GM23248 (cell line): ENCODE measurements at regions not wholly inside any gene's neighbourhood (a gene's known extent, or its start where the extent isn't known, plus 50 kb on each side); places are given as distances from the start of the nearest gene placed in this dataset.

Experiments used
- DNase-seq: peaks from one replicate; pipeline ENCODE4 v3.0.0-alpha.2; 2015
- H2AFZ ChIP-seq: fragments of 200-600 bp; sonication (generic); 2 replicates; pipeline ENCODE4 v1.6.1; 2016; ENCODE audit warnings: antibody characterized with exemption
- H3F3A ChIP-seq: fragments of 200-600 bp; sonication (generic); 2 replicates; pipeline ENCODE4 v1.6.1; 2016; ENCODE audit warnings: mild to moderate bottlenecking, antibody characterized with exemption, mixed run types; ENCODE audit not compliant: insufficient read depth
- H3K27ac ChIP-seq: fragments of 200-600 bp; sonication (generic); 2 replicates; pipeline ENCODE4 v1.5.1; 2016; ENCODE audit warnings: mild to moderate bottlenecking
- H3K27me3 ChIP-seq: fragments of 200-600 bp; sonication (generic); replicated peaks from 2 replicates; pipeline ENCODE4 v1.6.1; 2016; ENCODE audit warnings: mild to moderate bottlenecking; ENCODE audit not compliant: insufficient read depth
- H3K36me3 ChIP-seq: fragments of 200-600 bp; sonication (generic); 2 replicates; pipeline ENCODE4 v1.6.1; 2016; ENCODE audit warnings: low read depth, mild to moderate bottlenecking
- H3K4me1 ChIP-seq: fragments of 200-600 bp; sonication (generic); 2 replicates; pipeline ENCODE4 v1.6.1; 2016; ENCODE audit warnings: mild to moderate bottlenecking; ENCODE audit not compliant: insufficient read depth
- H3K4me2 ChIP-seq: fragments of 200-600 bp; sonication (generic); one replicate; pipeline ENCODE4 v1.6.1; 2016; ENCODE audit warnings: mild to moderate bottlenecking; ENCODE audit not compliant: unreplicated experiment
- H3K4me3 ChIP-seq: fragments of 200-600 bp; sonication (generic); 2 replicates; pipeline ENCODE4 v1.5.1; 2016; ENCODE audit warnings: mild to moderate bottlenecking
- H3K79me2 ChIP-seq: fragments of 200-600 bp; sonication (generic); 2 replicates; pipeline ENCODE4 v1.6.1; 2016; ENCODE audit warnings: mild to moderate bottlenecking; ENCODE audit not compliant: insufficient read depth
- H3K9ac ChIP-seq: fragments of 200-600 bp; sonication (generic); 2 replicates; pipeline ENCODE4 v1.6.1; 2016; ENCODE audit warnings: mild to moderate bottlenecking
- H3K9me2 ChIP-seq: fragments of 200-600 bp; sonication (generic); 2 replicates; pipeline ENCODE4 v1.6.1; 2016; ENCODE audit warnings: mixed run types, mild to moderate bottlenecking, moderate library complexity; ENCODE audit not compliant: insufficient read depth
- H3K9me3 ChIP-seq: fragments of 200-600 bp; sonication (generic); one replicate; pipeline ENCODE4 v1.6.1; 2017; ENCODE audit warnings: low read depth
- H4K20me1 ChIP-seq: fragments of 200-600 bp; sonication (generic); 2 replicates; pipeline ENCODE4 v1.6.0; 2016; ENCODE audit not compliant: insufficient read depth
- EZH2 ChIP-seq: fragments of 200-600 bp; sonication (generic); IDR thresholded peaks from 2 replicates; pipeline ENCODE4 v1.6.1; 2018; ENCODE audit warnings: antibody characterized with exemption, mild to moderate bottlenecking; ENCODE audit not compliant: insufficient read depth, poor library complexity, severe bottlenecking
- EZH2phosphoT487 ChIP-seq: fragments of 200-600 bp; sonication (generic); IDR thresholded peaks from 2 replicates; pipeline ENCODE4 v1.6.1; 2018; ENCODE audit warnings: antibody characterized with exemption, moderate library complexity, mild to moderate bottlenecking, low read depth; ENCODE audit not compliant: insufficient read depth
- WGBS, 2 experiments: methylation state at CpG; one replicate each; pipeline ENCODE4 v1.1.6; 2015 to 2017; ENCODE audit warnings: low lambda C conversion rate in 2 of 2, low coverage in 1 of 2; ENCODE audit errors: missing lambda C conversion rate in 2 of 2; 5-methylcytosine and 5-hydroxymethylcytosine counted together
- in situ Hi-C: fragments of 300-500 bp; cut with MboI; formaldehyde crosslinking; loops from 2 replicates; pipeline ENCODE4 v1.15.0; 2020

- no peak overlapping the region for H3K4me3 ChIP-seq
- no peaks in the 10 kb centered on the region for H4K20me1 ChIP-seq
- H3K4me2 ChIP-seq, result no peak overlapping the region
- peaks cover 21% of the 10 kb centered on the region for H3F3A ChIP-seq
- H3K27me3 ChIP-seq, result no peaks in the 10 kb centered on the region
- H3K9ac ChIP-seq, result no peak overlapping the region
- 96 to 98% methylated on average over 4 of the region's 4 CpGs for WGBS, 2 experiments
- no peak overlapping the region for H2AFZ ChIP-seq
- H3K4me1 ChIP-seq, result peaks cover 18% of the 10 kb centered on the region
- H3K9me3 ChIP-seq, result no peaks in the 10 kb centered on the region
- no peaks in the 10 kb centered on the region for H3K36me3 ChIP-seq
- DNase-seq, result peak; percentile 27
- no peaks in the 10 kb centered on the region for H3K79me2 ChIP-seq
- TF ChIP-seq EZH2, result no peak
- TF ChIP-seq EZH2phosphoT487, result no peak
- H3K9me2 ChIP-seq, result no peaks in the 10 kb centered on the region
- in situ Hi-C loops, result no loop called here
- no peak overlapping the region for H3K27ac ChIP-seq
Measured at GRCh38 chr14:34204774-34205173, 253.9 kb upstream of the EGLN3 start.

GRCh38 chr14:34203251-34203722, 252.4 kb upstream of the EGLN3 start:
- H3K9ac ChIP-seq, result no peak overlapping the region
- 1 to 4% methylated on average over 4 of the region's 4 CpGs for WGBS, 2 experiments
- no peaks in the 10 kb centered on the region for H3K36me3 ChIP-seq
- H3K27me3 ChIP-seq, result no peaks in the 10 kb centered on the region
- no peak overlapping the region for H3K4me3 ChIP-seq
- H3K9me2 ChIP-seq, result no peaks in the 10 kb centered on the region
- DNase-seq, result peak; percentile 81
- in situ Hi-C loops, result no loop called here
- H3F3A ChIP-seq, result peaks cover 27% of the 10 kb centered on the region
- no peaks in the 10 kb centered on the region for H3K9me3 ChIP-seq
- H3K79me2 ChIP-seq, result no peaks in the 10 kb centered on the region
- peaks cover 26% of the 10 kb centered on the region for H3K4me1 ChIP-seq
- H2AFZ ChIP-seq, result no peak overlapping the region
- H3K4me2 ChIP-seq, result peak overlapping the region; percentile 19
- H3K27ac ChIP-seq, result peak overlapping the region; percentile 43
- H4K20me1 ChIP-seq, result no peaks in the 10 kb centered on the region
- no peak for TF ChIP-seq EZH2phosphoT487
- no peak for TF ChIP-seq EZH2

- WGBS, 2 experiments, result 75 to 78% methylated on average over 3 of the region's 3 CpGs
- in situ Hi-C loops, result no loop called here
Measured at GRCh38 chr14:34201909-34202637, 251.2 kb upstream of the EGLN3 start.

GRCh38 chr14:34199585-34199984, 248.7 kb upstream of the EGLN3 start:
- Histone ChIP-seq H3K9me3 (no peaks in the 10 kb centered on the region), H3K4me1 (peaks cover 26% of the 10 kb centered on the region), H3K4me2 (no peak overlapping the region), H3K9ac (no peak overlapping the region), H3K9me2 (no peaks in the 10 kb centered on the region), H3K27me3 (no peaks in the 10 kb centered on the region), H3K79me2 (no peaks in the 10 kb centered on the region), H3K4me3 (no peak overlapping the region), H3K27ac (peak overlapping the region; percentile 63), H2AFZ (no peak overlapping the region), H3K36me3 (no peaks in the 10 kb centered on the region), H4K20me1 (no peaks in the 10 kb centered on the region), H3F3A (peaks cover 26% of the 10 kb centered on the region)
- peak; percentile 97 for DNase-seq
- WGBS, 2 experiments, result 0 to 2% methylated on average over 4 of the region's 4 CpGs
- peak; percentile 94 for TF ChIP-seq EZH2phosphoT487
- no peak for TF ChIP-seq EZH2
- in situ Hi-C loops, result no loop called here

More at GRCh38 chr14:34201909-34202637, 251.2 kb upstream of the EGLN3 start:
- TF ChIP-seq EZH2phosphoT487 (no peak), EZH2 (no peak)
- Histone ChIP-seq H3K27me3 (no peaks in the 10 kb centered on the region), H3K4me3 (no peak overlapping the region), H4K20me1 (no peaks in the 10 kb centered on the region), H3K9me3 (no peaks in the 10 kb centered on the region), H3F3A (peaks cover 27% of the 10 kb centered on the region), H3K9ac (no peak overlapping the region), H3K4me1 (peaks cover 26% of the 10 kb centered on the region), H3K27ac (no peak overlapping the region; the same call in 1 of the 2 replicates), H3K9me2 (no peaks in the 10 kb centered on the region), H3K79me2 (no peaks in the 10 kb centered on the region), H3K4me2 (no peak overlapping the region), H2AFZ (no peak overlapping the region), H3K36me3 (no peaks in the 10 kb centered on the region)
- DNase-seq, result peak; percentile 37
